ENCODE measurements at regions not wholly inside any gene's neighbourhood (a gene's known extent, or its start where the extent isn't known, plus 50 kb on each side); places are given as distances from the start of the nearest gene placed in this dataset.

DNA sequence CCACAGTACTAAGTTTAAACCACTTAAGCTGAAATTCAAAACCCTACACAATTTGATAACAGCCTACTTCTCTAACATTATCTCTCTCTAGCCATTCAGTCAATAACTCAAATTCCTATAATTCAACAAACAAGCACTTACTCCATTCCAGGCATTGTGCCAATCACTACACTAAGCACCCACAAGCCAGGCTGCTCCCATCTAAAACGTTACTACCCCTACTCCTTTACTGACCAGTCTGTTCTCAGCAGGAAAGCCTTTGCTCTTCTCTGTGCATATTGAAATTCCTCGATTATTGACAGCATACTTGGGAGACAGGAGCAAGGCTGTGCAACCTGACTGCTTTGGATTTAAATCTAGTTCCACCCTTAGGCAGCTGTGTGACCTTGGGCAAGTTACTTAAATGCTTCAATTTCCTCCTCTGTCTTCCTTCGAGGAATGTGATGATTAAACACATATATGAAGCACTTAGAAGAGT, 177.2 kb upstream of the THBS1 start:
- ChIA-PET POLR2A (no interaction called here), CTCF (no interaction called here)
- no peaks in the 10 kb centered on the region for H3K36me3 ChIP-seq (ENCODE audit: insufficient read depth, low read length)
- H3K27ac ChIP-seq (ENCODE audit: low read depth in 1 of 2, low read length in 2 of 2): no peak overlapping the region
- H3K4me1 Mint-ChIP-seq (ENCODE audit: low read depth): no peaks in the 10 kb centered on the region
- no peaks in the 10 kb centered on the region for H3K9me3 ChIP-seq (ENCODE audit: control insufficient read depth in 1 of 2, insufficient read depth in 1 of 2, low read length in 2 of 2)
- ATAC-seq (ENCODE audit: poor library complexity) (no peak), DNase-seq (no peak)
- H3K9me3 Mint-ChIP-seq: no peaks in the 10 kb centered on the region
- no peaks in the 10 kb centered on the region for H3K36me3 Mint-ChIP-seq (ENCODE audit: low read depth)
- intact Hi-C loops (cut with DNase I, micrococcal nuclease): no loop called here
- TF ChIP-seq, protein P1, sequence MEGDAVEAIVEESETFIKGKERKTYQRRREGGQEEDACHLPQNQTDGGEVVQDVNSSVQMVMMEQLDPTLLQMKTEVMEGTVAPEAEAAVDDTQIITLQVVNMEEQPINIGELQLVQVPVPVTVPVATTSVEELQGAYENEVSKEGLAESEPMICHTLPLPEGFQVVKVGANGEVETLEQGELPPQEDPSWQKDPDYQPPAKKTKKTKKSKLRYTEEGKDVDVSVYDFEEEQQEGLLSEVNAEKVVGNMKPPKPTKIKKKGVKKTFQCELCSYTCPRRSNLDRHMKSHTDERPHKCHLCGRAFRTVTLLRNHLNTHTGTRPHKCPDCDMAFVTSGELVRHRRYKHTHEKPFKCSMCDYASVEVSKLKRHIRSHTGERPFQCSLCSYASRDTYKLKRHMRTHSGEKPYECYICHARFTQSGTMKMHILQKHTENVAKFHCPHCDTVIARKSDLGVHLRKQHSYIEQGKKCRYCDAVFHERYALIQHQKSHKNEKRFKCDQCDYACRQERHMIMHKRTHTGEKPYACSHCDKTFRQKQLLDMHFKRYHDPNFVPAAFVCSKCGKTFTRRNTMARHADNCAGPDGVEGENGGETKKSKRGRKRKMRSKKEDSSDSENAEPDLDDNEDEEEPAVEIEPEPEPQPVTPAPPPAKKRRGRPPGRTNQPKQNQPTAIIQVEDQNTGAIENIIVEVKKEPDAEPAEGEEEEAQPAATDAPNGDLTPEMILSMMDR (IDR thresholded peaks at IDR 0.05): no peak
- H3K4me3 ChIP-seq (ENCODE audit: low read length): no peak overlapping the region
- no peaks in the 10 kb centered on the region for H3K4me1 ChIP-seq (ENCODE audit: insufficient read depth, low read length)
- H3K27ac Mint-ChIP-seq: no peak overlapping the region
- peaks cover 7% of the 10 kb centered on the region for H3K27me3 Mint-ChIP-seq
- H3K4me3 Mint-ChIP-seq: no peak overlapping the region
- H3K27me3 ChIP-seq (ENCODE audit: control insufficient read depth in 1 of 2, insufficient read depth in 2 of 2, low read length in 2 of 2): peaks cover 0 to 5% of the 10 kb centered on the region in 2 experiments

DNA sequence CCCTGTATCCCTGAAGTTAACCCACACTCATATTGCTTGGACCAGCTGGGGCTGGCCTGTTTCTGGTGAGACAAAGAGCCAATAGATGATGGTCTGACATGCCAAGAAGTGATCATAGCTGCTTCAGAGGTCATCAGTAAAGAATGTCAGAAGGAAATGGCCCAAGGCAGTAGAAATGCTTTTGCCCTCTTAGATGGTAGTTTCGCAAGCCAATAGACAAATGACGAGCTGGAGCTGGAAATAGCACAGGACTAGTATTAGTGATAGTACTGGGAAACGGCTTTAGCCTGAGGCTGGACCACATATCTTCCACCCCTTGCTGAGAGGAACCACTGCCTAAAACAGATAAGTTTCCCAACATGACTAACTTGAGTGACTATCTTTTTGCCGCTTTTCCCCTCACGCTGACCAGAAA, 176.1 kb upstream of the THBS1 start:
- no peaks in the 10 kb centered on the region for H3K9me3 Mint-ChIP-seq
- peak in 1 of 14 experiments; percentile 35 for DNase-seq
- intact Hi-C loops (cut with DNase I, micrococcal nuclease): no loop called here
- CTCF ChIA-PET: no interaction called here
- no peak overlapping the region for H3K27ac Mint-ChIP-seq
- Histone ChIP-seq H3K27ac (ENCODE audit: low read depth in 1 of 2, low read length in 2 of 2) (no peak overlapping the region), H3K9me3 (ENCODE audit: control insufficient read depth in 1 of 2, insufficient read depth in 1 of 2, low read length in 2 of 2) (no peaks in the 10 kb centered on the region), H3K4me3 (ENCODE audit: low read length) (no peak overlapping the region), H3K36me3 (ENCODE audit: insufficient read depth, low read length) (no peaks in the 10 kb centered on the region), H3K27me3 (ENCODE audit: control insufficient read depth in 1 of 2, insufficient read depth in 2 of 2, low read length in 2 of 2) (peaks cover 0 to 5% of the 10 kb centered on the region in 2 experiments), H3K4me1 (ENCODE audit: insufficient read depth, low read length) (no peaks in the 10 kb centered on the region)
- H3K36me3 Mint-ChIP-seq (ENCODE audit: low read depth): no peaks in the 10 kb centered on the region
- no peaks in the 10 kb centered on the region for H3K4me1 Mint-ChIP-seq (ENCODE audit: low read depth)
- TF ChIP-seq, protein P1 (IDR thresholded peaks at IDR 0.05): no peak
- POLR2A ChIA-PET: no interaction called here
- H3K4me3 Mint-ChIP-seq: no peak overlapping the region
- no peak for ATAC-seq (ENCODE audit: poor library complexity)
- H3K27me3 Mint-ChIP-seq: peaks cover 7% of the 10 kb centered on the region

DNA sequence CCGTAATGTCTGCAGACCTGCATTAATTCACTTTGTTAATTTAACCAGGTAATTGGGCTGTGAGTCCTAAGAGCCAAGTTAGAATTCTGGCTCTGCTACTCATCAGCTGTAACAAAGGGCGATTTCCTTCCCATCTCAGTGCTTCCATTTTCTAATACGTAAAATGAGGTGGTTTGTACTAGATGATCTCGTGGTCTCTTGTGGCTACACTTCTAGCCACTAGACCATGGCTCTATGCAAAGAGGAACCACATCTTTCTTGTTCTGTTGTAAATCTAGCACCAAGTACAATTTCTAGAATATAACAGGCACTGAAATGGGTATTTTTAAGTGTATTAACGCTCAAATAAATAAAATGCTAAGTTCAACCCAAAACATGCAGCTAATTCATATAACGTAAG, 174.4 kb upstream of the THBS1 start:
- Histone ChIP-seq H3K4me3 (ENCODE audit: low read length) (no peak overlapping the region), H3K27me3 (ENCODE audit: control insufficient read depth in 1 of 2, insufficient read depth in 2 of 2, low read length in 2 of 2) (peaks cover 0 to 5% of the 10 kb centered on the region in 2 experiments), H3K9me3 (ENCODE audit: control insufficient read depth in 1 of 2, insufficient read depth in 1 of 2, low read length in 2 of 2) (no peaks in the 10 kb centered on the region), H3K4me1 (ENCODE audit: insufficient read depth, low read length) (no peaks in the 10 kb centered on the region), H3K27ac (ENCODE audit: low read depth in 1 of 2, low read length in 2 of 2) (no peak overlapping the region), H3K36me3 (ENCODE audit: insufficient read depth, low read length) (no peaks in the 10 kb centered on the region)
- POLR2A ChIA-PET: no interaction called here
- intact Hi-C loops (cut with DNase I, micrococcal nuclease): no loop called here
- no peak overlapping the region for H3K4me3 Mint-ChIP-seq
- CTCF ChIA-PET: no interaction called here
- no peak for DNase-seq
- H3K4me1 Mint-ChIP-seq (ENCODE audit: low read depth): no peaks in the 10 kb centered on the region
- H3K9me3 Mint-ChIP-seq: no peaks in the 10 kb centered on the region
- TF ChIP-seq, protein P1 (IDR thresholded peaks at IDR 0.05): no peak
- ATAC-seq (ENCODE audit: poor library complexity): no peak
- peaks cover 7% of the 10 kb centered on the region for H3K27me3 Mint-ChIP-seq
- no peak overlapping the region for H3K27ac Mint-ChIP-seq
- no peaks in the 10 kb centered on the region for H3K36me3 Mint-ChIP-seq (ENCODE audit: low read depth)

Data from CD4-positive, alpha-beta T cell (primary cell).